ENCODE measurements at regions not wholly inside any gene's neighbourhood (a gene's known extent, or its start where the extent isn't known, plus 50 kb on each side); places are given as distances from the start of the nearest gene placed in this dataset.
A peak's percentile ranks its signal among the peaks of the same experiment; 100 is the strongest.

DNA sequence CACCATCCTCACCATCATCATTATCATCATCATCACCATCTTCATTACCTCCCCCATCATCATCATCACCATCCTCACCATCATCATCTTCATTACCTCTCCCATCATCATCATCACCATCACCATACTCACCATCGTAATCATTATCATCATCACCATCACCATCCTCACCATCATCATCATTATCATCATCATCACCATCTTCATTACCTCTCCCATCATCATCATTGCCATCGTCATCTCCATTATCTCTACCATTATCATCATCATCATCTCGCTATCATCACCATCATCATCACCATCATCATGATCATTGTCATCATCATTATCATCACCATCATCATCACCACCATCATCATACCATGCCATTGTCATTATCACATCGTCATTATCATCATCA lies 362.9 kb downstream of the DHRSX start:
- Histone ChIP-seq H3K79me2 (ENCODE audit: insufficient read depth, low read length) (no peaks in the 10 kb centered on the region), H3K27me3 (ENCODE audit: control insufficient read depth in 1 of 2, insufficient read depth in 2 of 2, low read length in 2 of 2) (no peaks in the 10 kb centered on the region), H3K36me3 (replicated peaks in 1 of 2; ENCODE audit: control insufficient read depth in 1 of 2, insufficient read depth in 2 of 2, low read length in 2 of 2) (no peaks in the 10 kb centered on the region), H3K4me1 (ENCODE audit: insufficient read depth, low read length) (no peaks in the 10 kb centered on the region), H4K20me1 (ENCODE audit: insufficient read depth, low read length) (no peaks in the 10 kb centered on the region), H2AFZ (ENCODE audit: low read length) (no peak overlapping the region), H3K4me3 (replicated peaks in 1 of 3; ENCODE audit: insufficient read depth in 1 of 3, low read depth in 2 of 3, low read length in 3 of 3) (no peak overlapping the region), H3K9ac (ENCODE audit: insufficient read depth, low read depth, low read length) (no peak overlapping the region), H3K4me2 (ENCODE audit: low read depth, low read length) (no peak overlapping the region), H3K27ac (ENCODE audit: extremely low read length, insufficient read depth, low read length) (no peak overlapping the region), H3K9me3 (ENCODE audit: low read length) (no peaks in the 10 kb centered on the region)
- TF ChIP-seq RNF219 (CRISPR knock-in tag; IDR thresholded peaks at IDR 0.05), result no peak
- TF ChIP-seq IKZF1 (IDR thresholded peaks at IDR 0.05), result peak; percentile 69; the same call in 1 of the 2 replicates
- no peak for TF ChIP-seq CREB3 (CRISPR knock-in tag; IDR thresholded peaks at IDR 0.05)
- TF ChIP-seq ZNF782 (CRISPR knock-in tag; IDR thresholded peaks at IDR 0.05; ENCODE audit: borderline replicate concordance), result no peak
- TF ChIP-seq ATF7 (IDR thresholded peaks at IDR 0.05), result peak; percentile 38; the same call in 1 of the 2 replicates
- TF ChIP-seq ATF7 (CRISPR knock-in tag; IDR thresholded peaks at IDR 0.05), result no peak
- 0 out of 2 replicates have a peak, but pooled peaks have one; percentile 7 for TF ChIP-seq FOXK2 (IDR thresholded peaks at IDR 0.05)
- TF ChIP-seq, protein P1, sequence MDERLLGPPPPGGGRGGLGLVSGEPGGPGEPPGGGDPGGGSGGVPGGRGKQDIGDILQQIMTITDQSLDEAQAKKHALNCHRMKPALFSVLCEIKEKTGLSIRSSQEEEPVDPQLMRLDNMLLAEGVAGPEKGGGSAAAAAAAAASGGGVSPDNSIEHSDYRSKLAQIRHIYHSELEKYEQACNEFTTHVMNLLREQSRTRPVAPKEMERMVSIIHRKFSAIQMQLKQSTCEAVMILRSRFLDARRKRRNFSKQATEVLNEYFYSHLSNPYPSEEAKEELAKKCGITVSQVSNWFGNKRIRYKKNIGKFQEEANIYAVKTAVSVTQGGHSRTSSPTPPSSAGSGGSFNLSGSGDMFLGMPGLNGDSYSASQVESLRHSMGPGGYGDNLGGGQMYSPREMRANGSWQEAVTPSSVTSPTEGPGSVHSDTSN (CRISPR knock-in tag; IDR thresholded peaks at IDR 0.05), result no peak
- TF ChIP-seq, protein P2, sequence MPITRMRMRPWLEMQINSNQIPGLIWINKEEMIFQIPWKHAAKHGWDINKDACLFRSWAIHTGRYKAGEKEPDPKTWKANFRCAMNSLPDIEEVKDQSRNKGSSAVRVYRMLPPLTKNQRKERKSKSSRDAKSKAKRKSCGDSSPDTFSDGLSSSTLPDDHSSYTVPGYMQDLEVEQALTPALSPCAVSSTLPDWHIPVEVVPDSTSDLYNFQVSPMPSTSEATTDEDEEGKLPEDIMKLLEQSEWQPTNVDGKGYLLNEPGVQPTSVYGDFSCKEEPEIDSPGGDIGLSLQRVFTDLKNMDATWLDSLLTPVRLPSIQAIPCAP (CRISPR knock-in tag; IDR thresholded peaks at IDR 0.05; ENCODE audit: low read depth), result no peak
- peak; percentile 98 for TF ChIP-seq CREB1 (IDR thresholded peaks at IDR 0.05)
- TF ChIP-seq CREB1 (CRISPR knock-in tag; IDR thresholded peaks at IDR 0.05), result no peak
- no peak for TF ChIP-seq ZNF263 (CRISPR knock-in tag; IDR thresholded peaks at IDR 0.05)
- TF ChIP-seq ZC3H13 (CRISPR knock-in tag; IDR thresholded peaks at IDR 0.05), result no peak
- TF ChIP-seq, protein P3, sequence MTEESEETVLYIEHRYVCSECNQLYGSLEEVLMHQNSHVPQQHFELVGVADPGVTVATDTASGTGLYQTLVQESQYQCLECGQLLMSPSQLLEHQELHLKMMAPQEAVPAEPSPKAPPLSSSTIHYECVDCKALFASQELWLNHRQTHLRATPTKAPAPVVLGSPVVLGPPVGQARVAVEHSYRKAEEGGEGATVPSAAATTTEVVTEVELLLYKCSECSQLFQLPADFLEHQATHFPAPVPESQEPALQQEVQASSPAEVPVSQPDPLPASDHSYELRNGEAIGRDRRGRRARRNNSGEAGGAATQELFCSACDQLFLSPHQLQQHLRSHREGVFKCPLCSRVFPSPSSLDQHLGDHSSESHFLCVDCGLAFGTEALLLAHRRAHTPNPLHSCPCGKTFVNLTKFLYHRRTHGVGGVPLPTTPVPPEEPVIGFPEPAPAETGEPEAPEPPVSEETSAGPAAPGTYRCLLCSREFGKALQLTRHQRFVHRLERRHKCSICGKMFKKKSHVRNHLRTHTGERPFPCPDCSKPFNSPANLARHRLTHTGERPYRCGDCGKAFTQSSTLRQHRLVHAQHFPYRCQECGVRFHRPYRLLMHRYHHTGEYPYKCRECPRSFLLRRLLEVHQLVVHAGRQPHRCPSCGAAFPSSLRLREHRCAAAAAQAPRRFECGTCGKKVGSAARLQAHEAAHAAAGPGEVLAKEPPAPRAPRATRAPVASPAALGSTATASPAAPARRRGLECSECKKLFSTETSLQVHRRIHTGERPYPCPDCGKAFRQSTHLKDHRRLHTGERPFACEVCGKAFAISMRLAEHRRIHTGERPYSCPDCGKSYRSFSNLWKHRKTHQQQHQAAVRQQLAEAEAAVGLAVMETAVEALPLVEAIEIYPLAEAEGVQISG (CRISPR knock-in tag; IDR thresholded peaks at IDR 0.05), result no peak
- 51% methylated on average over 4 of the region's 4 CpGs for WGBS (ENCODE audit: low lambda C conversion rate)
- FAIRE-seq, result no peak
- DNase-seq (ENCODE audit: low spot score), result no peak
- in situ Hi-C loops (cut with HindIII; ENCODE audit: extremely low pct_ligation_motif_present, low pct_unique_long_range_greater_than_20kb), result no loop called here
- intact Hi-C loops (cut with micrococcal nuclease; ENCODE audit: unreplicated experiment), result no loop called here
- CTCF ChIA-PET (ENCODE audit: low intra/inter-chr PET ratio, low total read pairs), result no interaction called here
- no peak for ATAC-seq
- POLR2A ChIA-PET, result no interaction called here
- BruUV-seq (replicated peaks), result no TSS peak

Data from HepG2 (cell line).